RPMI7951 (cell line): ENCODE measurements at regions not wholly inside any gene's neighbourhood (a gene's known extent, or its start where the extent isn't known, plus 50 kb on each side); places are given as distances from the start of the nearest gene placed in this dataset.

Experiments
- DNase-seq: peaks from one replicate; pipeline ENCODE4 v3.0.0-alpha.2; 2012; ENCODE audit warnings: low read depth

GRCh38 chr20:40806929-40807820 is 118.1 kb upstream of the MAFB start:
- no peak for DNase-seq

- no peak for DNase-seq
Measured at GRCh38 chr20:40807821-40808170, 118.8 kb upstream of the MAFB start.

DNA sequence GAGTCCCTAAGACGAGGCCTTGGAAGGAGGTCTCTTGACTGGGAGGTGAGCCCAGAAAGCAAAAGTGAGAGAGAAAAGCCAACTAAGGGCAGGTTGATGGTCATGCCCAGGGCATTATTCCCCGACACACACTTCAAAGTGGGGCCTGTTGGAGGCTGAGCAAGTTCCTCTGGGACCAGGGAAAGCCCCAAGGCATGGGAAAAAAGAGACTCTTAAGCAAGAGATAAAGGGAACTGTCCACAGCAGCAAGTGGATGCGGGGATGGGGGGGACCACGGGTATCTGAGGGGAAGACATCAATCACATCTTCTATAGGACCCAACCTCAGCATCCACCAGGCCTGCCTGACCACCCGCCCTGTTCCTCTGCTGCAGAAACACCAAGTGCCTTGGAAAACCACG is 119.9 kb upstream of the MAFB start:
- DNase-seq = no peak

- DNase-seq = no peak
Measured at GRCh38 chr20:40809361-40809760, 120.3 kb upstream of the MAFB start.

DNA sequence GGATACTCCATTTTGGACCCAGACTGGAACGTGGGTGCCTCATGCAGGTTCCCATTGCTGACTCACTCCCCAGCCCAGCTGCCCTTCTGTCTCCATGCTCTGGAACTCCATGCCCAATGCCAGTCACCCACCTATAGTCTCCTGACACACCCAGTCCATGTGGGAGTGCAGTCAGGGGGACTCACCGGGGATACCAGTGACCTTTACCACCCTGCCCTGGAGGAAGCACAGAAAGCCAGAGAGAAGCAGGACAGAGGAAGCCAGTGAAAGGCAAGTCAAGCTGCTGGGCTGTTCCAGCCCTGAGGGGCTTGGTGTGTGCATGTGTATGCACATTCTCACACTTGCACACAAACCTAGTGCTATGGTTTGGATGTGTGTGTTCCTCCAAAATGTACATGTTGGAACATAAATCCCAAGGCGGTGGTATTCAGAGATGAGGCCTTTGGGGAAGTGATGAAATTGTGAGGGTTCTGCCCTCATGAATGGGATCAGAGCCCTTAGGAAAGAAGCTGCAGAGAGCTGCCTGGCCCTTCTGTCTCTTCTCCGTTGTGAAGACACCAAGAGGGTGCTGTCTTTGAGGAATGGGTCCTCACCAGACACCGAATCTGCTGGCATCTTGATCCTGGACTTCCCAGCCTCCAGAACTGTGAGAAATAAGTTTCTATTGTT is 121.4 kb upstream of the MAFB start:
- DNase-seq = no peak

- DNase-seq = no peak
Measured at GRCh38 chr20:40811004-40811403, 122.0 kb upstream of the MAFB start.

DNA sequence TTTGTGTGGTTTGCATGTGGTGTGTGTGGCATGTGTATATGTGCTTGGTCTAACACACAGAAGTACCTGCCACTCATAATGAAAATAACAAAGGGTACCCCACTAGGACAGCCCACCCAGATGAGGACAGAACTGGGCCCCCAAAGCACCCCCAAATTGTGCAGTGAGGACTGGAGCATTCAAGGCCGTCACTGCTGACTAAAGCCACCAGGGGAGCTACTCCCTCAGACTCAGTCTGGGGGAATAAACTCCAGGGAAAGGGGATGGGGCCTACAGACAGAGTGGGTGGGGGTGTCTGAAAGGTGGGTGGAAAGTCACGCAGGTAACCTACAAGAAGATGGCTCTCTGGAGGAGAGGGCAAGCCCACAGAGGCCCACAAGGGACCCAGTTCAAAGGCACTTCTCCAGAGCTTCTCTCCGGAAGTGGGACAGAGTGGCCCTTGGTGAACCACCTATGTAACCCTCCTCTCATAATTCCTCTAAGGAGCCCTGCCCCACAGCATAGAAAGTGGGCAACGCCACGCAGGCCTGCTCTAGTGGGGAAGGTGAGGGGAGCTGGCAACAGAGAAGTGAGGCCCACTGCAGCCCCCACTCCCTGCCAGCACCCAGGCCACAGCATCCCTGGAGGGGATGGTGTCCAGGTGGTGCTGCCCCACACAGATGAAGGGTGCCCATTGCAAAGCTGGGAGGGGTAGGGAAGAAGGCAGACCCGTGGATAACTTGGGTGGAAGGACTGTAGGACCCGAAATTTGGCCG is 122.8 kb upstream of the MAFB start:
- no peak for DNase-seq

GRCh38 chr20:40812415-40812925 is 123.4 kb upstream of the MAFB start:
- no peak for DNase-seq

DNA sequence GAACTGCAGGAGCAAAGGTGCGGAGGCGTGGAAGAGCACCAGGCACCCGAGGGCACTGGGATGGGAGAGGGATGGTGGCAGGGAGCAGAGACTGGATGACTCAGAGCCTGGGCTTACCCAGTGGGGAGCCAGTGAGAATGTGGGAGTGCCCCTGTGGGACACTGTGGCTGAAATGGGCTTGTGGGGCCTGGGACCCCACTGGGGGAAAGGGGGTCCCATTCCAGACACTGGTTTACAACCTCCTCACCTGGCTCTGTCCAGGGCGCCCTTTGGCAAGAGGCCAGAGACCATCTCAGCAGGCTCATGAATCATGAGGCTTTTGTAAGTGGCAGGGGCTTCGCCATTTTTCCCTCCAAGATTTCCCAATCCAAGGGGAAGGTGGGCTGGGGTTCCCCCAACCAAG is 124.0 kb upstream of the MAFB start:
- peak; percentile 47 for DNase-seq

DNA sequence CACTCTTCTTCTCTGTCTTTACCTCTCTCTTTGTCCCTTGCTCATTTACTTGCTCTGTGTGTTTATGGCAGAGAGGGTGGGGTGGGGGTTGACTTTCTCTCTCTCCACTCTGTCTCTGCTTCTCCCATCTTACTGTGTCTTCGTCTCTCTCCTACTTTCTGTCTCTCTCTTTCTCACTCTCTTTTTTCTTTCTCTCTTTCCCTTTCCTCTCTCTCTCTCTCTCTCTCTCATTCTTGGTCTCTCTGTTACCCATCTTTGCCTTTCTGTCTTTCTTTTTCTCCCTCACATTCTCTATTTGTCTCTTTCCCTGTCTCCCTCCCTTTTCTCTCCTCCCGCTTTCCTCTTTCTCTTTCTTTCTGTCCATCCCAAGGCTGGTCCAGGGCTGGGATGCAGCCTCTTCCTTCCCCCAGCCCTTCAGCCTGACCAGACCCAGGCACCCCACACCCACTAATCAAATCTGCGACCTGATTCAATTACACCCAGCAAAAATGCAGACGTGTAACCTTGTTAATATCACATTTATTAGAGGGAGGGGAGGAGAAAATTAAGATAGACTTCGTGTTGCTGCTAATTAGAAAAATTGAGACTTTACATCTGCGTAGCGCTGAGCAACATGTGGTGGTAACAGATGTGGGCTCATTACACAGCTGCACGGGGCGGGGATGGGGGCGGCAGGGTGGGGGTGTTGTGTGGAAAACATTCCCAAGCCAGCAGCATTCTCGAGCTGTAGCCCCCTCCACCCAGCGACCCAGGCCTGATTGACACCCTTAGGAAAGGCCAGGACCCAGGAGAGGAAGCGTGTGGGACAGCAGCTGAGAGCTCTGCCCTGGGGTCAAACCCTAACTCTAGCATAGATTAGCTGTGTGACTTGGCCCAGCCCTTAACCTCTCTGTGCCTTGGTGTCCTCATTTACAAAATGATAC is 124.9 kb upstream of the MAFB start:
- DNase-seq = no peak

DNA sequence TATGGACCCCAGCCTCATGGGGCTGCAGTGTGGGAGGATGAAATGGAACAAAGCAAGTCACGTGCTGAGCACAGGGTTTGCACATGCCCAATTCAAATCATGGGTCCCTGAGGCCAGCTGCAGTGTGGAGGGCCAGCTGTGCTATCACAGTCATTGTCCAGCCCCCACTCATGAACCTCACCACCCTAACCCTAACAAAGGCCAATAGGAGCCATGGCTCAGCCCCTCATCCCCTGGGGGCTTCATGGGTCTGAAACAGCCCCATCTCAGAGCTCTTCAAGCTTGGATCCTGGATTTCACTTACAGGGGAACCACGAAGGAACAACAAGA is 125.6 kb upstream of the MAFB start:
- DNase-seq = no peak

DNA sequence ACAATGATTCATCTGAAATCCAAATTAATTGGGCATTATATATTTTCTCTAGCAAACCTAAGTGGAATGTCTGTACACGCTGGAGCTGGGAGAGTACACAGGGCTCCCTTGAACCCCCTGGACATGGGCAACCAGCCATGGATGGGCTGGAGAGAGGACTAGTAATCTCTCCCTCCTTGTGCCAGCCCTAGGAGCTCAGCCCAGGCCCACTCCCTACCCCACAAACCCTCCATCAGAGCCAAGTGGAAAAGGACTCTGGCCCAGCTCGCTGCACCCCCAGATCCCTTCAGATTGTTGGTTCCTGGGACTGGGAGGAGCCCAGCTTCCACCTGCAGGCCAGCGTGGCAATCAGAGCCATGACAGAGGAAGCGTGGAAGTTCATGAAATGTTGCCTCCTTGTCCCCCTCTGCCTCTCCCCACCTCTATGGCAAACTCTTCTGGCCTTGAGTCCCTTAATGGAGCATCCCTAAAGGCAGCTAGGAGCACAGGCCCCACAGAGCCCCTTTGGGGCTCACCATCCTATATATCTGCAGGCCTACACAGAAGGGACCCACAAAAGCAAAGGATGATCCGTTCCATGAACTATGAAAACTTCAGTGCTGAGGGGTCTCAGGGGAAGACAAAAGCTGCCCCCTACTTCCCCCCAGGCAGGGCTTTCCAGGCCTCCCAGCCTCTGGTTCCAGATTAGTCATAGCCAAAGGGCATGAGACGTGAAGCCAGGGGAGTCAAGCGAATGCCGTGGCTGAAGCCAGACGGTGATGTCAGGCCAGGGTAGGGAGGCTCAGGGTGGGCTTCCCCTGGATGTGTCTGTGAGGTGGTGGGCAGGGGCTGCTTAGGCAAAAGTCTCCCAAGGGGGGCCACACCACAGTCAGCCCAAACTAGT is 126.4 kb upstream of the MAFB start:
- DNase-seq = no peak

- DNase-seq = no peak
Measured at GRCh38 chr20:40816039-40816352, 127.0 kb upstream of the MAFB start.

DNA sequence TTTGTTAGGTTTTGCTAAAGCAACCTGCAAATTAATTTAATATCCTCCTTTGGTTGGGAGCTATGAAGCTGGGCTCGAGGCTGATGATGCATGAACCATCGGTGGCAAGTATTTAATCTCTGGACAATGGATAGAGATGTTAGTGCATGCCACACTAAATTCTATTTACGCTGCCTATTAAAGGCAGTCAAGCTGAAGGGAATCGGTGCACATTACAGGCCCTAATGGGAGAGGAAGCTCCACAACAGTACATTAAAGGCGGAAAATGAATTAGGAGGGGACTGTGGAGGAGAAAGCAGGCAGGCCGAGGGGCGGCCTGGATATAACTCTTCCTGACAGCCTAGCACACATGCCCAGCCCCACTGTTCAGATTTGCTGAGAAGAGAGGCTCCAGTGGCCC is 132.4 kb upstream of the MAFB start:
- no peak for DNase-seq

DNA sequence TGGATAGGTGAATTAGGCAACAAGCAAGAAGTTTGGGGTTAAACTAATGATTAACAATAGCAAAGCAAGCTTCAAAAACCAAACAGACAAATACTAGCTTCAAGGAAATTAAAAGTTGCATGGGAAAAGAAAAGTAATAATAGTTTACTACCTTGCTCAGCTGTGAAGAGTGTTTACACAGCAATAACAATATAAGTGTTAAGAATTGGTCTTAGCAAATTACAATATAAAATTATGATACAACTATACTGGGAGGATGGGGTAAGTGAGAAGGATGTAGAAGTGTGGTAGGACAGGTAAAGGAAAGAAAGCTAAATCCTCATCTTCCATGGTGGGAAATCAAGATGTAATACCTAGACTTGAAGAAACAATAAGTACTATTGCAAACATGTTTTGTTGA is 137.7 kb upstream of the MAFB start:
- no peak for DNase-seq

- no peak for DNase-seq
Measured at GRCh38 chr20:40835321-40835720, 146.3 kb upstream of the MAFB start.

DNA sequence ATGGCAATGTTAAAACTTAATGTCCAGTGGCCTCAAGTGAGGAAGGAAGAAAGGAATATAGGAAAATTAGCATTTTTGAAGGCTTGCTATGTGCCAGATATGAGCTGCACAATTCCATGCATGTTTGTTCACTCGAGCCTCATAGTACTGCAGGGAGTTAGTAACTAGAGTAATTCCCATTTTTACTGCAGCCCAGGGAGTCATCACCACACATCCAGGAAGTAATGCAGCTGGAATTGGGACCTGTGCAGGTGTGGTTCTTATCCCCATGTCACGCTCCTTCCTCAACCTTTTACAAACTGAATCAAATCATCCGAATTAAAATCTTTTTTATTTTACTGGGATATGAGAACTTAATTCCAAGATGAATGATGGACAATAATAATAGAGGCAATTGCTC is 149.5 kb upstream of the MAFB start:
- no peak for DNase-seq

DNA sequence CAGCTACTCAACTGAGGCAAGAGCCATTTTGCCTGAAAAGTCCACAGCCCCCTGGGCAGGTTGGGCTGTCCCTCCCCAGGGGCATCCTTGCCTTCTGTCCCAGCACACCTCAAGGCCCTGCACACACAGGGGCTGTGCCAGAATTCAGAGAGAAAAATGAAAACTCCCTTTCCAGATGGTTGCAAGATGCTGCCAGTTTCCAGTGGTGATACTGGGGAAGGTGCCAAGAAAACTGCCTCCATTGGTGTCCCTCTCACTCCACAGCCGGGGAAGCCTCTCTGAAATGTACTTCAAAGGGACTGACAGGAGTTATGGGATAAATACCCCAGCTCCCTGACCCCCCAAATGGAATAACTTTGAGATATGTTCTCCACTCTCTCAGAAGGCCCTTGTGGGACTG is 154.2 kb upstream of the MAFB start:
- peak; percentile 76 for DNase-seq

GRCh38 chr20:40844332-40844731 is 155.3 kb upstream of the MAFB start:
- DNase-seq = no peak

DNA sequence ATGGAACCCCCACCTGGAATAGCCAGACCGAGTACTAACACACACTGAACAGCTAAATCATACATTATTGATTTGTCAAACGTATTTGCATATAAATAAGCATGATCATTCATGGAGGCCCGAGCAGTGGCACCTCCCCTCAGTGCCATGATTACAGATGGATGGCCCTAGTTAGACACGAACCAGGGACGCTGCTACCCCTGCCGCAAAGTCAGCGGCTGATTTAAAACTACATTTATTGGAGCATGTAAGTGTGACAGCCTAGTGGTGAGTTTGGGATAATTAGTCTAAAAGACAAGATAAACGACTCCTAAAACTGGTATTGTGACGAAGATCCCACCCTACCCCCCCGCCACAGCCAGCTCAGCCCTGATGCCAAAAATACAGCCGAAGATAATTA is 159.1 kb upstream of the MAFB start:
- no peak for DNase-seq

GRCh38 chr20:40848526-40848925 is 159.5 kb upstream of the MAFB start:
- no peak for DNase-seq
